Smooth muscle cell (in vitro differentiated cells): ENCODE measurements at regions not wholly inside any gene's neighbourhood (a gene's known extent, or its start where the extent isn't known, plus 50 kb on each side); places are given as distances from the start of the nearest gene placed in this dataset.

Experiments used
- DNase-seq: peaks from one replicate; lab custom pipeline; 2025; ENCODE audit not compliant: unreplicated experiment; lab: John Stamatoyannopoulos, UW
- H2AFZ ChIP-seq: fragments of 200-600 bp; sonication (generic); 2 replicates; pipeline ENCODE4 v1.6.0; 2016; ENCODE audit warnings: antibody characterized with exemption, low read depth, mild to moderate bottlenecking
- H3F3A ChIP-seq: fragments of 200-600 bp; sonication (generic); 2 replicates; pipeline ENCODE4 v1.6.0; 2017; ENCODE audit warnings: antibody characterized with exemption, low read depth
- H3K27ac ChIP-seq: fragments of 200-600 bp; sonication (generic); 2 replicates; pipeline ENCODE4 v1.5.1; 2016; ENCODE audit warnings: low read depth, mild to moderate bottlenecking
- H3K27me3 ChIP-seq: fragments of 200-600 bp; sonication (generic); 2 replicates; pipeline ENCODE4 v1.6.1; 2016; ENCODE audit warnings: low read depth, mild to moderate bottlenecking
- H3K36me3 ChIP-seq: fragments of 200-600 bp; sonication (generic); 2 replicates; pipeline ENCODE4 v1.5.1; 2016; ENCODE audit warnings: low read depth
- H3K4me1 ChIP-seq: fragments of 200-600 bp; sonication (generic); 2 replicates; pipeline ENCODE4 v1.5.1; 2016; ENCODE audit warnings: low read depth
- H3K4me2 ChIP-seq: fragments of 200-600 bp; sonication (generic); 2 replicates; pipeline ENCODE4 v1.6.0; 2016; ENCODE audit warnings: mild to moderate bottlenecking
- H3K4me3 ChIP-seq: fragments of 200-600 bp; sonication (generic); 2 replicates; pipeline ENCODE4 v1.5.1; 2016; ENCODE audit warnings: mild to moderate bottlenecking
- H3K79me2 ChIP-seq: fragments of 200-600 bp; sonication (generic); 2 replicates; pipeline ENCODE4 v1.6.0; 2016; ENCODE audit warnings: low read depth, mild to moderate bottlenecking
- H3K9ac ChIP-seq: fragments of 200-600 bp; sonication (generic); 2 replicates; pipeline ENCODE4 v1.6.0; 2016; ENCODE audit warnings: low read depth
- H3K9me3 ChIP-seq: fragments of 200-600 bp; sonication (generic); replicated peaks from 2 replicates; pipeline ENCODE4 v1.5.1; 2016; ENCODE audit warnings: low read depth
- H4K20me1 ChIP-seq: fragments of 200-600 bp; sonication (generic); 2 replicates; pipeline ENCODE4 v1.6.0; 2016; ENCODE audit warnings: low read depth
- CTCF ChIP-seq: fragments of 200-600 bp; sonication (generic); IDR thresholded peaks from 2 replicates; pipeline ENCODE4 v1.5.1; 2017; ENCODE audit warnings: borderline replicate concordance, mild to moderate bottlenecking, antibody characterized with exemption; ENCODE audit not compliant: insufficient read depth, poor library complexity, severe bottlenecking
- WGBS: methylation state at CpG from one replicate; pipeline ENCODE4 v1.1.7; 2016; ENCODE audit warnings: low lambda C conversion rate; 5-methylcytosine and 5-hydroxymethylcytosine counted together

- DNase-seq, result no peak
- TF ChIP-seq CTCF, result no peak
- WGBS, result 92% methylated on average over 3 of the region's 3 CpGs
These were observed 70.0 kb upstream of the NAMPT start for GRCh38 chr7:106354822-106355221.

GRCh38 chr7:106353944-106354343, 69.2 kb upstream of the NAMPT start:
- Histone ChIP-seq H3K4me2 (no peak overlapping the region), H4K20me1 (no peaks in the 10 kb centered on the region), H2AFZ (no peak overlapping the region), H3K4me1 (no peaks in the 10 kb centered on the region), H3K79me2 (no peaks in the 10 kb centered on the region), H3K9ac (no peak overlapping the region), H3K36me3 (no peaks in the 10 kb centered on the region), H3K27me3 (no peaks in the 10 kb centered on the region), H3F3A (no peaks in the 10 kb centered on the region), H3K27ac (no peak overlapping the region), H3K9me3 (no peaks in the 10 kb centered on the region), H3K4me3 (no peak overlapping the region)
- 100% methylated on average over 1 of the region's 1 CpG for WGBS
- DNase-seq, result no peak
- TF ChIP-seq CTCF, result no peak

More at GRCh38 chr7:106354822-106355221, 70.0 kb upstream of the NAMPT start:
- Histone ChIP-seq H4K20me1 (no peaks in the 10 kb centered on the region), H3K27ac (no peak overlapping the region), H3K4me3 (no peak overlapping the region), H3K9me3 (no peaks in the 10 kb centered on the region), H3K36me3 (no peaks in the 10 kb centered on the region), H3K9ac (no peak overlapping the region), H3K27me3 (no peaks in the 10 kb centered on the region), H3K79me2 (no peaks in the 10 kb centered on the region), H2AFZ (no peak overlapping the region), H3F3A (no peaks in the 10 kb centered on the region), H3K4me2 (no peak overlapping the region), H3K4me1 (no peaks in the 10 kb centered on the region)

- Histone ChIP-seq H3K9ac (no peak overlapping the region), H3K4me2 (no peak overlapping the region), H3K27ac (no peak overlapping the region), H3F3A (peaks cover 8% of the 10 kb centered on the region), H3K79me2 (no peaks in the 10 kb centered on the region), H4K20me1 (no peaks in the 10 kb centered on the region), H3K27me3 (no peaks in the 10 kb centered on the region), H3K9me3 (no peaks in the 10 kb centered on the region), H3K4me3 (no peak overlapping the region), H3K36me3 (no peaks in the 10 kb centered on the region), H2AFZ (no peak overlapping the region), H3K4me1 (peaks cover 10% of the 10 kb centered on the region)
- TF ChIP-seq CTCF, result no peak
- DNase-seq, result no peak
These were observed 63.4 kb upstream of the NAMPT start for GRCh38 chr7:106348231-106348630.

- Histone ChIP-seq H3K9ac (peak overlapping the region; percentile 75), H2AFZ (peak overlapping the region; percentile 20), H3K36me3 (no peaks in the 10 kb centered on the region), H3K9me3 (no peaks in the 10 kb centered on the region), H3K4me3 (no peak overlapping the region), H3K4me1 (peaks cover 10% of the 10 kb centered on the region), H4K20me1 (no peaks in the 10 kb centered on the region), H3K27ac (peak overlapping the region; percentile 98), H3F3A (peaks cover 8% of the 10 kb centered on the region), H3K79me2 (no peaks in the 10 kb centered on the region), H3K4me2 (peak overlapping the region; percentile 46), H3K27me3 (no peaks in the 10 kb centered on the region)
- no peak for TF ChIP-seq CTCF
- WGBS, result 94% methylated on average over 3 of the region's 3 CpGs
- no peak for DNase-seq
These were observed 62.5 kb upstream of the NAMPT start for GRCh38 chr7:106347229-106347833.
